Hepatocyte (in vitro differentiated cells): ENCODE measurements at regions not wholly inside any gene's neighbourhood (a gene's known extent, or its start where the extent isn't known, plus 50 kb on each side); places are given as distances from the start of the nearest gene placed in this dataset.

ENCODE experiments used
- DNase-seq: peaks from one replicate; pipeline ENCODE4 v3.0.0-alpha.2; 2016; ENCODE audit warnings: low spot score
- H2AFZ ChIP-seq: fragments of 200-600 bp; sonication (generic); 2 replicates; pipeline ENCODE4 v1.6.0; 2016; ENCODE audit warnings: antibody characterized with exemption, mild to moderate bottlenecking
- H3K27ac ChIP-seq: fragments of 200-600 bp; sonication (generic); 2 replicates; pipeline ENCODE4 v1.5.1; 2016; ENCODE audit warnings: mild to moderate bottlenecking
- H3K27me3 ChIP-seq: fragments of 200-600 bp; sonication (generic); 2 replicates; pipeline ENCODE4 v1.6.1; 2016
- H3K36me3 ChIP-seq: fragments of 200-600 bp; sonication (generic); replicated peaks from 2 replicates; pipeline ENCODE4 v1.5.1; 2016; ENCODE audit warnings: low read depth; ENCODE audit not compliant: insufficient read depth
- H3K4me1 ChIP-seq: fragments of 200-600 bp; sonication (generic); 2 replicates; pipeline ENCODE4 v1.5.1; 2016; ENCODE audit warnings: mild to moderate bottlenecking, moderate library complexity; ENCODE audit not compliant: insufficient read depth
- H3K4me2 ChIP-seq: fragments of 200-600 bp; sonication (generic); 2 replicates; pipeline ENCODE4 v1.6.0; 2016
- H3K4me3 ChIP-seq: fragments of 200-600 bp; sonication (generic); 2 replicates; pipeline ENCODE4 v1.5.1; 2016; ENCODE audit warnings: mild to moderate bottlenecking
- H3K79me2 ChIP-seq: fragments of 200-600 bp; sonication (generic); 2 replicates; pipeline ENCODE4 v1.6.0; 2017; ENCODE audit warnings: mild to moderate bottlenecking
- H3K9me2 ChIP-seq: fragments of 200-600 bp; sonication (generic); replicated peaks from 2 replicates; pipeline ENCODE4 v1.6.0; 2017; ENCODE audit warnings: mild to moderate bottlenecking; ENCODE audit not compliant: insufficient read depth
- H3K9me3 ChIP-seq: fragments of 200-600 bp; sonication (generic); 2 replicates; pipeline ENCODE4 v1.5.1; 2016; ENCODE audit warnings: low read depth, mild to moderate bottlenecking
- H4K20me1 ChIP-seq: fragments of 200-600 bp; sonication (generic); 2 replicates; pipeline ENCODE4 v1.6.0; 2016; ENCODE audit warnings: mild to moderate bottlenecking; ENCODE audit not compliant: insufficient read depth, poor library complexity, severe bottlenecking
- EZH2 ChIP-seq: fragments of 200-600 bp; sonication (generic); IDR thresholded peaks from 2 replicates; pipeline ENCODE4 v1.6.1; 2016; ENCODE audit warnings: antibody characterized with exemption, mild to moderate bottlenecking, borderline replicate concordance
- EZH2phosphoT487 ChIP-seq: fragments of 200-600 bp; sonication (generic); IDR thresholded peaks from one replicate; pipeline ENCODE4 v1.6.1; 2018; ENCODE audit warnings: antibody characterized with exemption, mild to moderate bottlenecking, low read depth, moderate library complexity; ENCODE audit not compliant: unreplicated experiment, severe bottlenecking
- WGBS: methylation state at CpG from one replicate; pipeline ENCODE4 v1.1.6; 2016; ENCODE audit warnings: low lambda C conversion rate; ENCODE audit errors: missing lambda C conversion rate; 5-methylcytosine and 5-hydroxymethylcytosine counted together
- TF ChIP-seq, protein P1 (sequence below): fragments of 200-600 bp; sonication (generic); IDR thresholded peaks from 2 replicates; pipeline ENCODE4 v1.5.1; 2016; ENCODE audit warnings: antibody characterized with exemption, mild to moderate bottlenecking; ENCODE audit not compliant: poor library complexity

DNA sequence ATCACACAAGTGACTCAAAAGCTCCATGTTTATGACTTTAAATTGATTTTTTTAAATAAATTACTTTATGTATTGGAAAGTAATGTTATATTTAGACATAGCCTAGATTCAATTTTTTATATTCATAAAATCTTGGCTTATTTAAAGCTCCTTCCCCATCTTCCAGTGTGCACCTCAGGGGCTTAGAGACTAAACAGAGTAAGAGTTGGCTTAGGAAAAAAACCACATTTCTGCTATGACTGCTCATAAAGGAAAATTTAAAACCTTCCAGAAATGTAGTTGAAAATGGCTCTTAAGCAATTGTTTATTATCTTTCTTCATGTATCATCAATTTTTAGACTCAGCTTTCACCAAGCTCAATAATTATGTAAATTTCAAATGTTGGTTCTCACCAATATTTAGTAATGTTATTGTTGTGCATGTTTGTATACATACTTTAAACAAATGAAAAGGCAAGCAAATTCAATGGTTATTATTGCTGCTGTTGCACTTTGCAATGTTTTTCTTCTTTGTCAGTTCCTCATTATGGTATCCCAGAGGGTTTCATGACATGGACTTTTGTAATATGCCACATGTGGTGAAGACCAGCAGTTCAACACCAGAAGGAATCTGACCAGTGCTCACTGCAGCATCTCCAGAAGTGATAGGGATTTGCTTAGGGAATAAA lies 700.1 kb upstream of the ANKRD30A start:
- no peak overlapping the region for H3K27ac ChIP-seq
- no peaks in the 10 kb centered on the region for H3K27me3 ChIP-seq
- no peak for DNase-seq
- H3K4me1 ChIP-seq: no peaks in the 10 kb centered on the region
- no peaks in the 10 kb centered on the region for H3K9me2 ChIP-seq
- TF ChIP-seq EZH2phosphoT487 (no peak), EZH2 (no peak)
- TF ChIP-seq, protein P1, sequence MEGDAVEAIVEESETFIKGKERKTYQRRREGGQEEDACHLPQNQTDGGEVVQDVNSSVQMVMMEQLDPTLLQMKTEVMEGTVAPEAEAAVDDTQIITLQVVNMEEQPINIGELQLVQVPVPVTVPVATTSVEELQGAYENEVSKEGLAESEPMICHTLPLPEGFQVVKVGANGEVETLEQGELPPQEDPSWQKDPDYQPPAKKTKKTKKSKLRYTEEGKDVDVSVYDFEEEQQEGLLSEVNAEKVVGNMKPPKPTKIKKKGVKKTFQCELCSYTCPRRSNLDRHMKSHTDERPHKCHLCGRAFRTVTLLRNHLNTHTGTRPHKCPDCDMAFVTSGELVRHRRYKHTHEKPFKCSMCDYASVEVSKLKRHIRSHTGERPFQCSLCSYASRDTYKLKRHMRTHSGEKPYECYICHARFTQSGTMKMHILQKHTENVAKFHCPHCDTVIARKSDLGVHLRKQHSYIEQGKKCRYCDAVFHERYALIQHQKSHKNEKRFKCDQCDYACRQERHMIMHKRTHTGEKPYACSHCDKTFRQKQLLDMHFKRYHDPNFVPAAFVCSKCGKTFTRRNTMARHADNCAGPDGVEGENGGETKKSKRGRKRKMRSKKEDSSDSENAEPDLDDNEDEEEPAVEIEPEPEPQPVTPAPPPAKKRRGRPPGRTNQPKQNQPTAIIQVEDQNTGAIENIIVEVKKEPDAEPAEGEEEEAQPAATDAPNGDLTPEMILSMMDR: no peak
- H3K79me2 ChIP-seq: no peaks in the 10 kb centered on the region
- H3K9me3 ChIP-seq: no peaks in the 10 kb centered on the region
- no peaks in the 10 kb centered on the region for H3K36me3 ChIP-seq
- H3K4me3 ChIP-seq: no peak overlapping the region
- no peak overlapping the region for H2AFZ ChIP-seq
- no peak overlapping the region for H3K4me2 ChIP-seq
- H4K20me1 ChIP-seq: no peaks in the 10 kb centered on the region

DNA sequence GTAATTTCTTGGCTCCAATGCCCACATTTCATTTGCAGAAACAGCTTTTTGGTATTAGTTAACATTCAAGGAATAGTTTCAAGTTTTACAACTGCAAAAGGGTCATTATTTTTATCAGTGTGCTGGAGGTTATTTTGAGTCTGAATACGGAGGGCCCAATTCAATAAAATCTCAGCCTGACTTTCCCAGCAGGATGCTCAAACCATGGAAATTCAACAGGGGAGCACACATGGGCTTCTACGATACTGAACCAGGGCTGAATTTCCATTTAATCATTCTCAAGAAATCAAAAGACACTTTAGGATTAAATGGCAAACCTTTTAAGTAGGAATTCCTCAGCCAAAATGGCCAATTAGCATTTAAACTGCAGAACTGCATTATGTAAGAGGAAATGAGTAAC lies 700.9 kb upstream of the ANKRD30A start:
- H4K20me1 ChIP-seq: no peaks in the 10 kb centered on the region
- H3K9me2 ChIP-seq: no peaks in the 10 kb centered on the region
- H3K36me3 ChIP-seq: no peaks in the 10 kb centered on the region
- H3K4me2 ChIP-seq: no peak overlapping the region
- 68% methylated on average over 2 of the region's 2 CpGs for WGBS
- no peak overlapping the region for H3K4me3 ChIP-seq
- H3K79me2 ChIP-seq: no peaks in the 10 kb centered on the region
- H3K9me3 ChIP-seq: no peaks in the 10 kb centered on the region
- no peaks in the 10 kb centered on the region for H3K4me1 ChIP-seq
- H2AFZ ChIP-seq: no peak overlapping the region
- H3K27ac ChIP-seq: no peak overlapping the region
- TF ChIP-seq EZH2phosphoT487 (no peak), EZH2 (no peak)
- no peaks in the 10 kb centered on the region for H3K27me3 ChIP-seq
- DNase-seq: no peak

DNA sequence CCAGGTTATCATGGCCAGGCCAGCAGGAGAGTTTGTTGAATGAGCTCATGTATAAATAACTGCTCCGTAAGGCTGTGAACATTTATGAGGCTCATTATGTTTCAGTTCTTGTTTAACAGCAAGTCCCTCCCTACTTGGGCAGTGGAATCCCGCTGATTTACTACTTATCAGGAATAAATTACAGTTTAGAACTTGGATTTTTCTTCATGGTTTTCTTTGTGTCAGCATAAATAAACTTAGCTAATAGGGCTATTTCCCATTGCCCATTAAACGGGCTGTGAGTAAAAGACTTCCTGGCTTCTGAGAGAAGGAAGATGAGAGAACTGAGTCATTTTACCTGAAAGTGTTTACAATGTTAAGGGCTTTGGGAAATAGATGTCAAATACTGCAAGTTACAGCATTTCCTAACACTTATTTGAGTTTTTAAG lies 701.6 kb upstream of the ANKRD30A start:
- DNase-seq: peak; percentile 40
- no peak overlapping the region for H3K27ac ChIP-seq
- peak overlapping the region; percentile 0 for H3K4me2 ChIP-seq
- TF ChIP-seq, protein P1: no peak
- TF ChIP-seq EZH2phosphoT487: no peak
- TF ChIP-seq EZH2: no peak
- H4K20me1 ChIP-seq: no peaks in the 10 kb centered on the region
- no peaks in the 10 kb centered on the region for H3K79me2 ChIP-seq
- 40% methylated on average over 3 of the region's 3 CpGs for WGBS
- H3K9me2 ChIP-seq: no peaks in the 10 kb centered on the region
- no peaks in the 10 kb centered on the region for H3K4me1 ChIP-seq
- no peaks in the 10 kb centered on the region for H3K27me3 ChIP-seq
- H3K4me3 ChIP-seq: no peak overlapping the region
- H3K9me3 ChIP-seq: no peaks in the 10 kb centered on the region
- no peaks in the 10 kb centered on the region for H3K36me3 ChIP-seq
- H2AFZ ChIP-seq: no peak overlapping the region

DNA sequence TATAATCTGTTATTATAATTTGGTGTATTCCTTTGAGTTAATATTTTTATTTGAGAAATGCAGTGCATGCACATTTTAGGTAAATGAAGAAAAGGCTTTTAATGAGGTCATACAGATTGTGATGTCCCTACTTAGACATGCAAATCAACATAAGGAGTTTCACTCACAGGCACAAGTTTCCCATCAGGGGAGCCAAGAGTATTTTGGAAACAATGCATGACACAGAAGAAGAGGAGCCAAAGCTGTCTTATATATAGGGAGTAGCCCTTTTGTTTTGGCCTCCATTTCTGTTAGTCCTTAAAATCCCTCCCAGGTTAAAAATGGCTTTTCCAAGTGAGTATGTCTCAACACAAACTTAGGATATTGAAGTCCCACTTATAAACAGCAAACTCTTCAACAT lies 703.4 kb upstream of the ANKRD30A start:
- Histone ChIP-seq H3K4me3 (no peak overlapping the region), H2AFZ (no peak overlapping the region)

More for the DNA sequence above, 703.4 kb upstream of the ANKRD30A start:
- Histone ChIP-seq H3K79me2 (no peaks in the 10 kb centered on the region), H3K9me3 (no peaks in the 10 kb centered on the region), H3K4me2 (no peak overlapping the region), H3K9me2 (no peaks in the 10 kb centered on the region), H3K4me1 (no peaks in the 10 kb centered on the region), H3K27ac (no peak overlapping the region), H3K36me3 (no peaks in the 10 kb centered on the region), H3K27me3 (no peaks in the 10 kb centered on the region), H4K20me1 (no peaks in the 10 kb centered on the region)
- TF ChIP-seq EZH2 (no peak), EZH2phosphoT487 (no peak)
- TF ChIP-seq, protein P1: no peak
- no peak for DNase-seq
